Left lung (tissue), 4 donors: ENCODE measurements at regions not wholly inside any gene's neighbourhood (a gene's known extent, or its start where the extent isn't known, plus 50 kb on each side); places are given as distances from the start of the nearest gene placed in this dataset.

Experiments
- ATAC-seq: fragments of 200-7000 bp; cut with Tn5 transposase; one replicate; pipeline ENCODE4 v1.9.1; 2020; ENCODE audit warnings: moderate library complexity
- DNase-seq, 4 donors: peaks; one replicate each; pipeline ENCODE4 v3.0.0-alpha.2; 2013 to 2020
- H3K27ac ChIP-seq, 2 donors: fragments of 200-600 bp; sonication (generic) in 1 of 2; one replicate each; pipeline versions ENCODE4 v1.5.0 to v1.8.0; 2020 to 2021
- H3K27me3 ChIP-seq, 2 donors: fragments of 200-600 bp; sonication (generic) in 1 of 2; one replicate each; pipeline versions ENCODE4 v1.5.0 to v1.8.0; 2020 to 2021
- H3K36me3 ChIP-seq, 2 donors: fragments of 200-600 bp; sonication (generic) in 1 of 2; one replicate each; pipeline versions ENCODE4 v1.5.0 to v1.8.0; 2020 to 2021
- H3K4me1 ChIP-seq, 2 donors: fragments of 200-600 bp; one replicate each; pipeline ENCODE4 v1.8.0; 2021
- H3K4me3 ChIP-seq, 2 donors: fragments of 200-600 bp; sonication (generic) in 1 of 2; one replicate each; pipeline versions ENCODE4 v1.5.0 to v1.8.0; 2020 to 2021; ENCODE audit warnings: mild to moderate bottlenecking in 1 of 2
- H3K9me3 ChIP-seq, 2 donors: fragments of 200-600 bp; sonication (generic) in 1 of 2; one replicate each; pipeline versions ENCODE4 v1.5.0 to v1.8.0; 2020 to 2021
- intact Hi-C, 2 donors: fragments of 100-400 bp; cut with DNase I; formaldehyde crosslinking; loops; one replicate each; pipeline versions ENCODE4 v1.11.2 to v1.14.2; 2022
- TF ChIP-seq, protein P1 (sequence below), 2 donors: fragments of 200-600 bp; sonication (generic) in 1 of 2; IDR thresholded peaks; one replicate each; pipeline versions ENCODE4 v1.5.0 to v1.8.0; 2021; ENCODE audit warnings: antibody characterized with exemption in 2 of 2
- donor health status: DM: no; HTN: yes; CAD: no.
- donor health status: DM: no; HTN: no; CAD: no.

DNA sequence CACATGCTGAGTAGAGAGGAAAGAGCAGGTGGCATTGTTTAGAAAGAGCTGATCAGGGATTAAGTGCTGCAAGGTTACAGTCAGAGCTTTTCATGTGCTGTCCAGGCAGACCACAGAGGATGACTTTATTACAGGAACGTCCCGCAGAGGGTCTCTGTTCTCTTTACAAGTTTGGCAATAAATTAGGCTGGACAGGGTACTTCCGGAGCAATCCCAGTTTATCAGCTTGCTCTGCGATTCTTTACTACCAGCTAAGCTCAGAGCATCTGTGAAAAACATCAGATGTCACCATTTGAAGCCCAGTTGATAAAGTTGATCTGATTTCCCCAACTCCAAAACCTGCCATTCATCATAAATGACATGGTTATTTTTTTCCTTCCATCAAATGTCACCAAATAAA is 633.1 kb downstream of the NLGN4X start:
- TF ChIP-seq, protein P1, sequence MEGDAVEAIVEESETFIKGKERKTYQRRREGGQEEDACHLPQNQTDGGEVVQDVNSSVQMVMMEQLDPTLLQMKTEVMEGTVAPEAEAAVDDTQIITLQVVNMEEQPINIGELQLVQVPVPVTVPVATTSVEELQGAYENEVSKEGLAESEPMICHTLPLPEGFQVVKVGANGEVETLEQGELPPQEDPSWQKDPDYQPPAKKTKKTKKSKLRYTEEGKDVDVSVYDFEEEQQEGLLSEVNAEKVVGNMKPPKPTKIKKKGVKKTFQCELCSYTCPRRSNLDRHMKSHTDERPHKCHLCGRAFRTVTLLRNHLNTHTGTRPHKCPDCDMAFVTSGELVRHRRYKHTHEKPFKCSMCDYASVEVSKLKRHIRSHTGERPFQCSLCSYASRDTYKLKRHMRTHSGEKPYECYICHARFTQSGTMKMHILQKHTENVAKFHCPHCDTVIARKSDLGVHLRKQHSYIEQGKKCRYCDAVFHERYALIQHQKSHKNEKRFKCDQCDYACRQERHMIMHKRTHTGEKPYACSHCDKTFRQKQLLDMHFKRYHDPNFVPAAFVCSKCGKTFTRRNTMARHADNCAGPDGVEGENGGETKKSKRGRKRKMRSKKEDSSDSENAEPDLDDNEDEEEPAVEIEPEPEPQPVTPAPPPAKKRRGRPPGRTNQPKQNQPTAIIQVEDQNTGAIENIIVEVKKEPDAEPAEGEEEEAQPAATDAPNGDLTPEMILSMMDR (IDR thresholded peaks at IDR 0.05) = no peak
- ATAC-seq = no peak
- no peak for DNase-seq
- Histone ChIP-seq H3K36me3 (no peaks in the 10 kb centered on the region), H3K27me3 (no peaks in the 10 kb centered on the region), H3K4me3 (no peak overlapping the region), H3K27ac (no peak overlapping the region), H3K4me1 (no peaks in the 10 kb centered on the region), H3K9me3 (peaks cover 0 to 4% of the 10 kb centered on the region in 2 donors)
- intact Hi-C loops = no loop called here

DNA sequence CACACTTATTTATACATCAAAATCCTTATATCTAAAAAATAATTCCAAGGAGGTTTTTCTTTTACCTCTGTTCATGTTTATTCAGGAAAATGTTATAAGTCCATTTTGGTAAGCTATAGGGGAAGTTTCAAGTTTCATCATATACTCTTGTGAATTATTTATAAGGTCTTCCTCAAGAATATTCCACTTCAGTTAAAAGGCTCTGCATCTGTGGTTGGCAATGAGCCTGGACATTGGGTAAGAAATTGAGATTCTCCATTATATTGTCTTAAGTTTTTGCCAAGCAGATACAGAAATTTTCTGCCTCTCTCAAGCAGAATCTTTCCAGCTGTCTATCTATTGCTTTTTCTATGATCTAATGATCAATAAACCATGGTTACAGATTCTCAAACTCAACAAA is 641.9 kb downstream of the NLGN4X start:
- no peak for DNase-seq
- Histone ChIP-seq H3K27ac (no peak overlapping the region), H3K27me3 (no peaks in the 10 kb centered on the region), H3K4me3 (no peak overlapping the region), H3K4me1 (no peaks in the 10 kb centered on the region), H3K9me3 (no peaks in the 10 kb centered on the region), H3K36me3 (no peaks in the 10 kb centered on the region)
- no peak for ATAC-seq
- TF ChIP-seq, protein P1 (IDR thresholded peaks at IDR 0.05) = no peak
- intact Hi-C loops = no loop called here

DNA sequence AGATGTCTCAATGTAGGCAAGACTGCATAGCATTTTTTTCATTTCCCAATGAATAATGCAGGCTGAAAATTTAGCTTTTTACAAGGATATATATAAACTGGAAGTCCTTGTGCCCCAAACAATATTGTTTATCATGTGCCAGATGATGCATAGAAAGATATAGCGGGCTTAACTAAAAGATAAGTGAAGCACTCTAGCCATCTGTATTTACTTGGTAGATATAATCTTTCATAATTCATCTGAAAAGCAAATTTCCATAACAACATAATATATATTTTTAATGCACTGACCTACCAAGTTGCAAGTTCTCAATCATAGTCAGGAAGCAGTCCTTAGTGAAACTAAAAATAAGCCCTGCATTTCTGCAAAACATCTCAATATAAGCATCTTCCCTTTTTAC is 653.3 kb downstream of the NLGN4X start:
- no peak overlapping the region for H3K4me3 ChIP-seq
- no peaks in the 10 kb centered on the region for H3K4me1 ChIP-seq
- TF ChIP-seq, protein P1 (IDR thresholded peaks at IDR 0.05) = no peak
- H3K9me3 ChIP-seq = no peaks in the 10 kb centered on the region
- DNase-seq = no peak
- H3K36me3 ChIP-seq = no peaks in the 10 kb centered on the region
- intact Hi-C loops = no loop called here
- no peak overlapping the region for H3K27ac ChIP-seq
- H3K27me3 ChIP-seq = no peaks in the 10 kb centered on the region
- no peak for ATAC-seq

DNA sequence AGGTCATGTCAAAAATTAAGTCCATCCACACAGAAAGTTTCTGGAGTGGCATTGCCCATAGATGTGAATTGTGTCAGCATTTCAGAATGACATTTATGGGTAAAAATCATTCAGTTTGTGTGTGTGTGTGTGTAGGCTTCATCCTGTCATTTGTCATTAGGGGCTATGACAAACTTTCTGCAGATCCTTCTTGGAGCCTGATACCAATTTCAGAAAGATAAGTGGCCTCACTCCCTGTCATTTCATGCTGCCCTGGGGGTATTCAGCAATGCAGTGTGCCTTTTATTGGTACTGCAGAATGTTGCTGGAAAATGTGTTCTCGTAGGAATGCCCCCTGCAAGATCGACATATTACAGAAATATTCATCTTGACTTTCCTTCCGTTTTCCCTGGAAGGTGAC is 659.7 kb downstream of the NLGN4X start:
- Histone ChIP-seq H3K9me3 (no peaks in the 10 kb centered on the region), H3K36me3 (no peaks in the 10 kb centered on the region), H3K4me1 (no peaks in the 10 kb centered on the region), H3K27ac (no peak overlapping the region), H3K4me3 (no peak overlapping the region), H3K27me3 (no peaks in the 10 kb centered on the region)
- intact Hi-C loops = no loop called here
- ATAC-seq (no peak), DNase-seq (no peak)
- TF ChIP-seq, protein P1 (IDR thresholded peaks at IDR 0.05) = no peak

DNA sequence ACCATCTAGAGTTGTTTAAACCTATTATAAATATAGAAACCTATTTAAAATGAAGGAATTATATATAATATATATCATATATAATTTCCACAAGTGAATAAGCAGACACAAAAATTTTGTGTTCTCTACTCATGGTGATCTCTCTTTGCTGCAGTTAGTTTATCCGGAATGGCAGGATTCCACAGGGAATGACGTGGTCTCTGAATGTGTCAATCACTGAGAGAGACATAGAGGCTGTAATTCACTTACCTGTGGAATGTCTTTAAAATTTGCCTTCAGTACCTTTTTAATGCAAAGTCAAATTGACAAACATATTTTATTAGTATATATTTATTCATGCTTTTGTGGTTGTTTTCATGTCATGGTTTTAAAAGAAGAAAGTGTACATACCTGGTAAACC is 669.3 kb downstream of the NLGN4X start:
- no peak overlapping the region for H3K4me3 ChIP-seq
- H3K9me3 ChIP-seq = peaks cover 0 to 3% of the 10 kb centered on the region in 2 donors
- no peaks in the 10 kb centered on the region for H3K4me1 ChIP-seq
- H3K27ac ChIP-seq = no peak overlapping the region
- ATAC-seq (no peak), DNase-seq (no peak)
- intact Hi-C loops = no loop called here
- TF ChIP-seq, protein P1 (IDR thresholded peaks at IDR 0.05) = no peak
- no peaks in the 10 kb centered on the region for H3K36me3 ChIP-seq
- H3K27me3 ChIP-seq = no peaks in the 10 kb centered on the region
